ENCODE measurements at regions not wholly inside any gene's neighbourhood (a gene's known extent, or its start where the extent isn't known, plus 50 kb on each side); places are given as distances from the start of the nearest gene placed in this dataset.

DNA sequence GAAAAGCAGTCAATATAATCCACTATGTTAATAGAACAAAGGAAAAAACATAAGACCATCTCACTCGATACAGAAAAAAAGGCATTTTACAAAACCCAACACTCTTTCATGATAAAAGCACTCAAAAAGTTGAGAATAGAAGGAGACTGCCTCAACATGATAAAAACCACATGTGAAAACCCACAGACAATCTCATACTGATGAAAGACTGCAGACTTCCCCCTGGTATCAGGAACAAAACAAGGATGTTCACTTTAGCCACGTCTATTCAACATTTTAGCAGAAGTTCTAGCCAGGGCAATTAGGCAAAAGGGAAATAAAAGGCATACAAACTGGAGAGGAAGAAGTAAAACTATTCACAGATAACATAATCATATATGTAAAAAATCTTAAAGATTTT is 285.9 kb downstream of the EIPR1 start:
- no peak overlapping the region for H2AFZ ChIP-seq (ENCODE audit: low read depth, low read length, severe bottlenecking)
- TF ChIP-seq, protein P1, sequence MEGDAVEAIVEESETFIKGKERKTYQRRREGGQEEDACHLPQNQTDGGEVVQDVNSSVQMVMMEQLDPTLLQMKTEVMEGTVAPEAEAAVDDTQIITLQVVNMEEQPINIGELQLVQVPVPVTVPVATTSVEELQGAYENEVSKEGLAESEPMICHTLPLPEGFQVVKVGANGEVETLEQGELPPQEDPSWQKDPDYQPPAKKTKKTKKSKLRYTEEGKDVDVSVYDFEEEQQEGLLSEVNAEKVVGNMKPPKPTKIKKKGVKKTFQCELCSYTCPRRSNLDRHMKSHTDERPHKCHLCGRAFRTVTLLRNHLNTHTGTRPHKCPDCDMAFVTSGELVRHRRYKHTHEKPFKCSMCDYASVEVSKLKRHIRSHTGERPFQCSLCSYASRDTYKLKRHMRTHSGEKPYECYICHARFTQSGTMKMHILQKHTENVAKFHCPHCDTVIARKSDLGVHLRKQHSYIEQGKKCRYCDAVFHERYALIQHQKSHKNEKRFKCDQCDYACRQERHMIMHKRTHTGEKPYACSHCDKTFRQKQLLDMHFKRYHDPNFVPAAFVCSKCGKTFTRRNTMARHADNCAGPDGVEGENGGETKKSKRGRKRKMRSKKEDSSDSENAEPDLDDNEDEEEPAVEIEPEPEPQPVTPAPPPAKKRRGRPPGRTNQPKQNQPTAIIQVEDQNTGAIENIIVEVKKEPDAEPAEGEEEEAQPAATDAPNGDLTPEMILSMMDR (IDR thresholded peaks at IDR 0.05; ENCODE audit: insufficient read depth, low read length, poor library complexity, severe bottlenecking): no peak
- no peak overlapping the region for H3K4me3 ChIP-seq (ENCODE audit: insufficient read depth, low read length, poor library complexity, severe bottlenecking)
- H3K27ac ChIP-seq (ENCODE audit: low read depth, low read length): no peak overlapping the region
- no peaks in the 10 kb centered on the region for H3K36me3 ChIP-seq (ENCODE audit: low read length)
- no peaks in the 10 kb centered on the region for H4K20me1 ChIP-seq (ENCODE audit: low read depth, low read length)
- H3K27me3 ChIP-seq (ENCODE audit: low read length): no peaks in the 10 kb centered on the region
- H3K9ac ChIP-seq (ENCODE audit: low read length): no peak overlapping the region
- no peaks in the 10 kb centered on the region for H3K79me2 ChIP-seq (ENCODE audit: insufficient read depth, low read length)
- H3K9me3 ChIP-seq (ENCODE audit: insufficient read depth, low read length): no peaks in the 10 kb centered on the region
- no peak overlapping the region for H3K4me2 ChIP-seq (ENCODE audit: low read depth, low read length, poor library complexity, severe bottlenecking)
- no peaks in the 10 kb centered on the region for H3F3A ChIP-seq (ENCODE audit: insufficient read depth)
- H3K9me2 ChIP-seq (replicated peaks; ENCODE audit: insufficient read depth, low read length): no peaks in the 10 kb centered on the region

DNA sequence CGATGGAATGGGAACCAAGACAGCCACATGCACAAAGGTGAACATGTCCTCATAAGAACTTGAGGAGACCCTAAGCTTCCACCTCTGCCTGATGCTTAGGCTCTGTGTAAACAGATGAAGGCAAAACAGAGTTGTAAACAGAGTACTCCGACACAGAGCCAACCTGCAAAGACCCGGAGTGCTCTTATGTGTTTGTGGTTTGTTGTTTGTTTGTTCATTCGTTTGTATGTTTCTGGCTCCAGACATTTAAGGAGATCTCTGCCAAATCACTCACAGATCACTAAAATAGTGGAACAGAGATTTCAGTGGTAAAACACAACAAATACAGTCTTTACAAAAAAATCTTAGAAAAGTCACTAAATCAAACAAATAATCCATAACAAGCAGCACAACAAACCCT is 294.9 kb downstream of the EIPR1 start:
- Histone ChIP-seq H3K9me3 (ENCODE audit: insufficient read depth, low read length) (no peaks in the 10 kb centered on the region), H3F3A (ENCODE audit: insufficient read depth) (no peaks in the 10 kb centered on the region), H3K4me3 (ENCODE audit: insufficient read depth, low read length, poor library complexity, severe bottlenecking) (no peak overlapping the region), H3K9ac (ENCODE audit: low read length) (no peak overlapping the region), H3K27ac (ENCODE audit: low read depth, low read length) (no peak overlapping the region), H3K9me2 (replicated peaks; ENCODE audit: insufficient read depth, low read length) (no peaks in the 10 kb centered on the region), H3K79me2 (ENCODE audit: insufficient read depth, low read length) (no peaks in the 10 kb centered on the region), H2AFZ (ENCODE audit: low read depth, low read length, severe bottlenecking) (no peak overlapping the region), H4K20me1 (ENCODE audit: low read depth, low read length) (no peaks in the 10 kb centered on the region), H3K27me3 (ENCODE audit: low read length) (no peaks in the 10 kb centered on the region), H3K4me2 (ENCODE audit: low read depth, low read length, poor library complexity, severe bottlenecking) (no peak overlapping the region), H3K36me3 (ENCODE audit: low read length) (no peaks in the 10 kb centered on the region)
- no peak for TF ChIP-seq EZH2phosphoT487 (conservative IDR thresholded peaks at IDR 0.05; ENCODE audit: low read length)
- TF ChIP-seq, protein P1 (IDR thresholded peaks at IDR 0.05; ENCODE audit: insufficient read depth, low read length, poor library complexity, severe bottlenecking): no peak

DNA sequence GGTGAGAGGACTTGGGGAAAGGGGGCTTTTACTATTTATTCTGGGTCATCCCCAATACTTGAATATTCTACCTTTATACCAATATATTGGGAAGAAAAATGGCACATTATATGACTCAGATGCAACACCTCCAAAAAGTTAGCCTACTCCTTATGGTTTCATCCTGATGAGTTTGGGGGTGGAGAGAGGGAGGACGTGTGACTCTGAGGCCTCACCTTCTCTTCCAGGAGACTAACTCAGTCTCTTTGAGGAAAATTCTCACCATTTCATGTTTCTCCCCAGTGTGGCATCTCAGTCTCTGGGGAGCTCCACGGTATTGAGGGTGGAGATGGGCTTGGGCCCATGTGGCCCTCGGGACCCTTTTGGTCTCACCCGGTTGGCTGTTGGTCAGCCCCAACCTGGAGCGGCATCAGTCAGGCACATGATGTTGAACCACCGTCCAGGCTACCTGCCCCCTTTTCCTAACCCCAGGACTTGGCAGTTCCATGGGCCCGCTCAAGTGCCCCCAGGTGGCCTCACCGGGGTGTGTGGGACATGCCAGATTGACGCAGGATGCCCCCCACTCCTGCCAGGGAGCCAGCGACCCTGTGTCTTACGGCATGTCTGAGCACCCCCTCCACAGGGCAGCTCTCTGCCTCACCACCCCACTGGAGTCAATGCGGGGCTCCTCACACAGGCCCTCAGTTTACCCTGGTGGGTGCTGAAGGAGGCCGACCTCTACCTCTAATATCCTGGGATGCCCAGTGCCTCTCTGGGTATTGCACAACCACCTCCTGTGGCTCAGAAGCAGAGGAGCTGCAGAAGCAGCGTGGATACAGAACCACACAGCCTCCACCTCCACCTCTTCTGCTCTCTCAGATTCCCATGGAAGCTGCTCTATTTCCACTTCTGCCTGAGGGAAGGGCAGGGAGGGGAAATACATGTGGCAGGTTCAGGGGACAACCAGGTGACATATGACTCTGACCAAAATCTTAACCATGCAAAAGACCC is 297.4 kb downstream of the EIPR1 start:
- Histone ChIP-seq H4K20me1 (ENCODE audit: low read depth, low read length) (no peaks in the 10 kb centered on the region), H3K27me3 (ENCODE audit: low read length) (no peaks in the 10 kb centered on the region), H3K4me3 (ENCODE audit: insufficient read depth, low read length, poor library complexity, severe bottlenecking) (no peak overlapping the region), H3K9ac (ENCODE audit: low read length) (no peak overlapping the region), H3K9me3 (ENCODE audit: insufficient read depth, low read length) (no peaks in the 10 kb centered on the region), H2AFZ (ENCODE audit: low read depth, low read length, severe bottlenecking) (no peak overlapping the region), H3K79me2 (ENCODE audit: insufficient read depth, low read length) (no peaks in the 10 kb centered on the region), H3K9me2 (replicated peaks; ENCODE audit: insufficient read depth, low read length) (no peaks in the 10 kb centered on the region), H3K36me3 (ENCODE audit: low read length) (no peaks in the 10 kb centered on the region), H3K27ac (ENCODE audit: low read depth, low read length) (no peak overlapping the region), H3K4me2 (ENCODE audit: low read depth, low read length, poor library complexity, severe bottlenecking) (no peak overlapping the region), H3F3A (ENCODE audit: insufficient read depth) (no peaks in the 10 kb centered on the region)
- TF ChIP-seq, protein P1 (IDR thresholded peaks at IDR 0.05; ENCODE audit: insufficient read depth, low read length, poor library complexity, severe bottlenecking): no peak
- TF ChIP-seq EZH2phosphoT487 (conservative IDR thresholded peaks at IDR 0.05; ENCODE audit: low read length): no peak

Measured in SU-DHL-6 (cell line).